Activated CD8-positive, alpha-beta memory T cell treated with anti-CD3 and anti-CD28 coated beads for 4 hours (primary cell): ENCODE measurements at regions not wholly inside any gene's neighbourhood (a gene's known extent, or its start where the extent isn't known, plus 50 kb on each side); places are given as distances from the start of the nearest gene placed in this dataset.
"Not testable (repeated sequence)": the region's sequence is repeated elsewhere in the genome, so short reads cannot be mapped to it uniquely, and the experiment has no call there.

ENCODE experiments used
- DNase-seq, 2 donors: peaks; one replicate each; pipeline ENCODE4 v3.0.0-alpha.2; 2020; ENCODE audit warnings: low read depth in 2 of 2

DNA sequence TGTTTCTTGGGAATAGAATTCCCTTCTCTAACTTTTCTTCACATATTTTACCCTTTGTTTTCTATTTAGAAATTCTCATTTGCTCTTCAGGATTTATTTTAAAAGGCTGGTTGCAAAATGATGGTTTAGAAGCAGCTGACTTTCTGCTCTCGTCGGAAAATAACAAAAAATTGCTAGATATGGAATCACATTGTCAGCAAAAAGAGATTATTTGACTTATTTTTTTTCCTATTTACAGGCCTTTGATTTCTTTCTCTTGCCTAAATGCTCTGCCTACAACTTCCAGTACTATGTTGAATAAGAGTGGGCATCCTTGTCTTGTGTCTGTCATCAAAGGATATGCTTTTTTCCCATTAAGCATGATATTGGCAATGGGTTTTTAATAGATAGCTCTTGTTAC is 1619.1 kb upstream of the ACO1 start:
- DNase-seq = no peak

DNA sequence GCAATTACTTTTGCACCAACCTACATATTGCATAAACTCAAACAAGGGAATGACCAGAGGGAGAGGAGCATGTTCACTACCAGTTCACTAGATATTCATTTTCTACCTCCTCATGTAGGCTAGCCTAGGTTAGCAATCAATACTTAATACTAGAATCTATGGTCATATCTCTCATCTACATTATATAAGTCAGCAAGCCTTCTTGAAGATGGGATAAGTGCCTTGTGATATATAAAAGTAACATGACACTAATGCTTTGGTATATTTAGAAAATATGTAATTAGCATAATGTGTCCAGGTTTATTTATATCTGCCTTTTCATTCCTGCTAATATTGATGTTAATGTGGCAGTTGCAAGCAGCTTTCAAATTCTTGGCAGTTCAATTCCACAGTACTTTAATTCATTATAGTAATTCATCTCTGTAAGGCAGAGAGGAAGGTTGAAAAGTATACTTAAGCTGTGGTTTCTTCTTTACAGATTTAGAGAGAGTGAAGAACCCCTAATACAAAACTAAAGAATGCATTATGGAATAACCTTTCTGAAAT is 1613.2 kb upstream of the ACO1 start:
- no peak for DNase-seq

DNA sequence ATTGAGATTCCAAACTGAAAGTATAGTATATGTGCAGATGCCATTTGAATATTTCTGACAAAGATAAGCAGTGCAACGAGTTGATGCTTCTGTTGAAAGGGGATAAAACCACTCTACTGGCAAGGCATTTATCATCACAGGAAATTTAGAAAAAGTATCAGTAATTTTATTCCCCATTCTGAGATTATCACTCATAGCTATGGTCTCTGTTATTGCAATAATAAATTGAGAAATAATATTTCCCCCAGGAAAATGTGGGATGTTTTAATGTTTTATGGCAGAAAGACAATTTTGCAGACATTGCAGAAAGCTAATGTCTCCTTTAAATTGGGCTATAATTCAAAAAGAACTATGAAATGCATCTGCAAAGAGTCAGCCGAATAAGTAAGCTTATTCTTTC is 1612.7 kb upstream of the ACO1 start:
- no peak for DNase-seq

DNA sequence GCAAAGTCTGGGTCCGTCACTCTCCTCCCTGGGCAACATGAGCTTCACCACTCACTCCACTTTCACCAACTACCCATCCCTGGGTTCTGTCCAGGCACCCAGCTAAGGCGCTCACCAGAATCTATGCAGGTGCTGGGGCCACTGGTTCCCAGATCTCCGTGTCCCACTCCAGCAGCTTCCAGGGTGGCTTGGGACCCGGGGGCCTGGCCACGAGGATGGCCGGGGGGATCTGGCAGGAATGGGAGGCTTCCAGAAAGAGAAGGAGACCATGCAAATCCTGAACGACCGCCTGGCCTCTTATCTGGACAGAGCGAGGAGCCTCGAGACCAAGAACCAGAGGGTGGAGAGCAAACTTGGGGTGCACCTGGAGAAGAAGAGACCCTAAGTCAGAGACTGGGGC is 1611.0 kb upstream of the ACO1 start:
- DNase-seq = no peak

DNA sequence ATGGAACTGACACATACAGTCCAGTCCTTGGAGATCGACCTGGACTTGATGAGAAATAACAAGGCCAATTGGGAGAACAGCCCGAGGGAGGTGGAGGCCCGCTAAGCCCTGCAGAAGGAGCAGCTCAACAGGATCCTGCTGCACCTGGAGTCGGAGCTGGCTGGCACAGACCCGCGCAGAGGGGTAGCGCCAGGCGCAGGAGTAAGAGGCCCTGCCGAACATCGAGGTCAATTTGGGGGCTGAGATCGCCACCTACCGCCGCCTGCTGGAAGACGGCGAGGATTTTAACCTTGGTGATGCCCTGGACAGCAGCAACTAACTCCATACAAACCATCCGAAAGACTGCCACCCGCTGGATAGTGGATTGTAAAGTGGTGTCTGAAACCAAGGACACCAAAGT is 1610.1 kb upstream of the ACO1 start:
- no peak for DNase-seq

DNA sequence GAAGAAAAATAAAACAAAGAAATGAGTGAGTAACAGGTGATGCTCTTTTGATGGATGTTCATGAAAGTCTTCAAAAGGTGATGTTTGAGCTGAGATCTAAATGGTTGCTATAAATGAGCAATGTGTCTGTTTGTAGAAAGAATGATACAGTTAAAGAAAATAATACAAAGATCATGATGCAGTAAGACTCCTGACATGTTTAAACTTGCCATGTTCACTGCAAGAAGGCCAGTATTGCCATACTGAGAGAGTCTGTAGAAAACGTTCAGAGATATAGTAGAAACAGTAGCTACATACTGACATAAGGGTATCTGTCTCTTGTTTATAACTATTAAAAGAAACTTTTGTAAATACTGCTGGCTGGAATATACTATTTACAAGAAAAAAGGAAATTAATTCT is 1609.2 kb upstream of the ACO1 start:
- no peak for DNase-seq

DNA sequence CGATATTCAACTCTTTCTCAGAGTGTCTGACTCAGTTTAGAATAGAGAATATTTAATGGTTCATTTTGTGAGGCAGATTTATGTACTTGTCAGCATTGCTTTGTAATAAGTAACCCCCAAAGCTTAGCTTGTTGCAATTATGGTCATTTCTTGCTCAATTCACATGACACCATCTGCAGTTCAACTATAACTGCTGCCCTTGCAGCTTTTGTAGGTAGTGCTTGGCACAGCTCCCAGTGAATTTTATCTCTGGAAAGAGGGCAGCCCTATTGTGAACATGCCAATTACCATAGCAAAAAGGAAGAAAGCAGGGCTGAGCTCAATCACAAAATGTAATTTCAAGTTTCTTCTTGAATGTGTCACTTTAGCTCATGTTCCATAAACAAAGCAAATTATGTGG is 1587.7 kb upstream of the ACO1 start:
- no peak for DNase-seq

DNA sequence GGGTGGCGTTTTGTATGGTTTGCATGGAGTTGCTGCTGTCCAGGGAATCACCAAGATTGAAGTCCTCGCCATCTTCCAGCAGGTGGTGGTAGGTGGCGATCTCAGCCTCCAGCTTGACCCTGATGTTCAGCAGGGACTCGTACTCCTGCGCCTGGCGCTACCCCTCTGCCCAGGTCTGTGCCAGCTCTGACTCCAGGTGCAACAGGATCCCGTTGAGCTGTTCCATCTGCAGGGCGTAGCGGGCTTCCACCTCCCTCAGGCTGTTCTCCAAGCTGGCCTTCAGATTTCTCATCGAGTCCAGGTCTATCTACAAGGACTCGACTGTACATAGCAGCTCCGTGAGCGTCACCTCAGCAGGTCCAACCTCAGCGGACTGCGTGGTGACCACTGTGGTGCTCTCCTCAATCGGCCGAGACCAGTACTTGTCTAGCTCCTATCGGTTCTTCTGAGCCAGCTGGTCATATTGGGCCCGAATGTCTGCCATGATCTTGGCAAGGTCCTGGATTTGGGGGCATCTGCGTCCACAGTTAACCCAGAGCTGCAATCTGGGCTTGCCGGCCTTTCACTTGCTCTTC is 1584.8 kb upstream of the ACO1 start:
- DNase-seq = no peak

DNA sequence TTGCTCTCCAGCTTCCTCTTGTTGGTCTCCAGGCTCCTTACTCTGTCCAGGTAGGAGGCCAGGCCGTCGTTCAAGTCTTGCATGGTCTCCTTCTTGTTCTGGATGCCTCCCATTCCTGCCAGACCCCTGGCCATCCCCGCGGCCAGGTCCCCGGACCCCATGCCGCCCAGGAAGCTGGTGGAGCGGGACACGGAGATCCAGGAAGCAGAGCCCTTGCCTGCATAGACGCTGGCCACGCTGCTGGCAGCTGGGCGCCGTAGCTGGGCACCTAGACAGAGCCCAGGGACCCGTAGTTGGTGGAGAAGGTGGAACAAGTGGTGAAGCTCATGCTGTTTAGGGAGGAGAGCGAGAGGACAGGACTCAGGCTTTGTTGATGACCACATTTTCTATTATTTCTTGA is 1584.0 kb upstream of the ACO1 start:
- DNase-seq = no peak

DNA sequence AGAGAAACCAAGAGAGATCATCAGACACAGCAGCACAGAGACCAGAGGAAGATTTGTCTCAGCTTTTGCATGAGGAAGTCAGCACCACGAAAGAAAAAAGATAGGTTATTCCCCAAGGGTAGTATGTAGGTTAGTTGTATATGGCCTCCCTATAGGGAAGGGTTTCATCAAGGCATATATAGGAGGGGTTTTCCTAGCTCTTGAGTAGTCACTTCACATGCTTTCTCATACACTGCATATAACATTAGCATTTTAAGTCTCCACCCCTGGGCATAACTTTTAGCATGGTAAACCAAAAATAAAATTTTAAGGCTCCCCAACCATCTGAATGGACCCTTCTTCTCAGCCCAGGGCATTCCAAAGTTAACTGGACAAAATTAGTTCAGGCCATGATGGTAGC is 1571.6 kb upstream of the ACO1 start:
- no peak for DNase-seq

DNA sequence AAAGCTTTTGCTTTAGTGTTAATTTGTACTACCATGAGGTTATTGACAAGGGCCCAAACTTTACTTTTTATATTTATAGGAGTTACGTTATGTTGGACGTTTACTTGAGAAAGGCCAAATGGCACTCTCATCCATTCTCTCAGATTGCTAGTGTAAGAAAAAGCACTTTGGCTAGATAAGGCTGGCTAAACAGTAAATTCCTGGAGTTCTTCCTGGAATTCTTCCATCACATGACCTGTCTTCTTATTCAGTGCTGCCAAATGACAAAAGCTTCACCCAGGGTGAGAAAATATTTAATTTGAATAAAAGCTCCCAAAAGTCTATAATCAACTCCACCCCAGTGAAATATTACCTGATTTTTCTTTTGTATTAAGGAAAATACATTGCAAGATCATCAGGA is 1568.9 kb upstream of the ACO1 start:
- no peak for DNase-seq

DNA sequence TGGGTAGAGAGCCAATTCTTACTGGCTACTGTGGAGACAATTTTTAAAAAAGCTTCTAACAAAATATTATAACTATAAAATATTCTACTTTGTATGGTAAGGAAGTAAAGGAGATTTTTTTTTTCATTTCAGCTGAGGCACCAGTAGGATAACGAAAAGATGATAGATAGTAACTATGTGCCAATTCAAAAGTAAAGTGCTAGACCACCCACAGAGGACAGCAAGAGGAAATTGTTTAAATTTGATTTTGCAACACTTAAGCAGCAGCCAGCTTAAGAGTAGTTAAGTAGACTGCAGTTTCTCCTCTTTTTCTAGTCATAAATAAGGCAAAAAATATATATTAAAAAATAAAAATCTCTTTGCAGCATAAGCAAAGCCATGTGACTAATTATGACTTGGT is 1539.3 kb upstream of the ACO1 start:
- DNase-seq = no peak

DNA sequence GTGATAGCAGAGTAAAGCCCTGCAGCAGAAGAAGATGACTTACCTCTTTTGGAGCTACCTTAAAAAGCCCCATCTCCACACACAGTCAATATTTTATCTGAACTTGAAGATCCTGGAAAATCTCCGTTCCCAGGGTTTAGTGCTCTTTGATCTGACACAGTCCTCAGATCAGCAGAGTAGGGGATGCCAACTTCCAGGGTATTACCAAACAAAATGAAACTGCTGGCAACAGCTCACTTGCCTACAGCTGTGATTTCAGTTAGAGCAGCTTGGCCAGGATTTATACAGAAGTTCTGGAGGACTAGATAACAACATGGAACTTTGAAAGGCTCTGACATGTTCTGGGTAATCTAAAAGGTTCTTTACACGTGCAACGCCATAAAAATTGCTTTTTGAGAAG is 1537.8 kb upstream of the ACO1 start:
- no peak for DNase-seq

DNA sequence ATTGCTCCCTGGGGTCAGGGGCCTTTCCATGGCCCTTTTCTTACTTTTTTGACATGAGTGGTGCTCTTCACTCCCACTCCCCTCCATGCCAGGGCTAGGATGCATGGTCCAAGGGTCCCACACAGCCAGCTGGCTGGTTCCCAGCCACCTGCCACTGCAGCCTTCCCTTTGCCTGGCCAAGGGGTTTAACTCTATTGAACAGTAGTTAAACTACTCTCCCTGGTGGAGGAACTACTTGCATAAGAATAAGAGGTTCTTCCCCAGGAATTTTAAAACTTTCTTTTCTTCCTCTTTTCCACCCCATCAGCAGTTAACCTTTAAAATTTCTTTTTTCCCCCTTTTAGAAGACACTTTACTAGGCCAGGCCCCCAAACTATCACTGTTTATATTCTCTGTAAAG is 1532.8 kb upstream of the ACO1 start:
- DNase-seq = no peak

DNA sequence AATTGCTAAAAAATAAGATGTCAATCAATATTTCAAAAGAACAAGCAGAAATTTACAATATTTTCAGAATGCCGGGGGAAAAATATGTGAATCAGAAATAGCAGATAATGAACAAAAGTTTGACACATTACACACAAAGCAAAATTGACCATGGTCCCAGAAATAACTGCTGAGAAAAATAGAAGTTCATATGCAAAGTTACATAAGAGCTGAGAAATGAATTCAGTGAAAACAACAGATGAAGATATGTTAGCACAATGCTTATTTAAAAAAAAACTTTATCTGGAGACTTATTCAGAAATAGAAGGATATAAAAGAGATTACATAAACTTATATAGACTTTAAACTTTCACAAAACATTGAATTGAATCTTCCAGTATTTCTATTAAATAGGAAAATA is 1483.7 kb upstream of the ACO1 start:
- DNase-seq = no peak

DNA sequence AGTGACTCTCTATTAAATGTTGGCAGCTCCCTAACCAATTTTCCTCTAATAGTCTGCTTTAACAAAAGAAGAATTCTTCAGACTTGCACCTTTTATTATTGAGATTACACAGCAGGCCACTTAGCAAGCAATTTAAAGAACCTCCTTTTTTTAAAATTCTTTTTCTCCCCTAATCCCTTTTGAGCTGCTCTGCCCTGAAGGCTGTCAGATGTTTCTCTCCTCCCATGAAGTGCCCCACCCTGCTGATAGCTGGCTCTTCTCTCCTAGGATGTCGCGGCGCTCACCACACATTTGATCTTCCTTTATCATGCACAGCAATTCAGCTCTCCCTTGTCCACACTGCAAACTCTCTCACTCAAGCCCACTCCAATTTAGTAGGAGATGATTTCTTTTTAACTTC is 1471.1 kb upstream of the ACO1 start:
- no peak for DNase-seq

DNA sequence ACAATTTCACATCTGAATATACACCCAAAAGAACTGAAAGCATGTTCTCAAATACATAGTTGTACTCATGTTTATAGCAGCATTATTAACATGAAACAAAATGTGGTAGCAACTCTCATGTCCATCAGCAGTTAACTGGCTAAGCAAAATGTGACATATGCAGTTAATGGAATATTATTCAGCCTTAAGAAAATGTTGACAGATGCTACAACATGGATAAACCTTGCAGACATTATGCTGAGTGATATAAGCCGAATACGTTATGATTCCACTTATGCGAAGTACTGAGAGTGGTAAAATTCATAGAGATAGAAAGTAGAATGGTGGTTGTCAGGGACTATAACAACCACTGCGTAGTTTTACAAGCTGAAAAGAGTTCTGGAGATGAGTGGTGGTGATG is 1469.0 kb upstream of the ACO1 start:
- DNase-seq = no peak

DNA sequence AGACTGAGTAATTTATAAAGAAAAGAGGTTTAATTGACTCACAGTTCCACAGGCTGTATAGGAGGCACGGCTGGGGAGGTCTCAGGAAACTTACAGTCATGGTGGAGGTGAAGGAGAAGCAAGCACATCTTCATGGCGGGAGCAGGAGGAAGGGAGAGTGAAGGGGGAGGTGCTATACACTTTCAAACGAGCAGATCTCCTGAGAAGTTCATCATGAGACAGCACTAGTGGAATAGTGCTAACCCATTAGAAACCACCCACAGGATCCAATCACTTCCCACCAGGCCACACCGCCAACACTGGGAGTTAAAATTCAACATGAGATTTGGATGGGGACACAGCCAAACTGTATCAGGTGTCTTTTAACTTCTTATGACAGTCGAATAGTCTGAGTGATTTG is 1459.3 kb upstream of the ACO1 start:
- no peak for DNase-seq

DNA sequence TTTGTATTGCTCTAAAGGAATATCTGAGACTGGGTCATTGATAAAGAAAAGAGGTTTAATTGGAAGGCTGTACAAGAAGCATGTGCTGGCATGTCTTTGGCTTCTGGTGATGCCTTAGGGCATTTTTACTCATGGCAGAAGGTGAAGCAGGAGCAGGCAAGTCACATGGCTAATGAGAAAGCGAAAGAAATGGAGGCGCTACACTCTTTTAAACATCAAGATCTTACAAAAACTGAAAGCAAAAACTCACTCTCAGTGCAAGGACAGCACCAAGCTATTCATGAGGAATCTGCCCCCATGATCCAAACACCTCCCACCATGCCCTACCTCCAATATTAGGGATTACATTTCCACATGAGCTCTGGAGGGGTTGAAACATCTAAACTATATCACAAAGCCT is 1458.8 kb upstream of the ACO1 start:
- no peak for DNase-seq

DNA sequence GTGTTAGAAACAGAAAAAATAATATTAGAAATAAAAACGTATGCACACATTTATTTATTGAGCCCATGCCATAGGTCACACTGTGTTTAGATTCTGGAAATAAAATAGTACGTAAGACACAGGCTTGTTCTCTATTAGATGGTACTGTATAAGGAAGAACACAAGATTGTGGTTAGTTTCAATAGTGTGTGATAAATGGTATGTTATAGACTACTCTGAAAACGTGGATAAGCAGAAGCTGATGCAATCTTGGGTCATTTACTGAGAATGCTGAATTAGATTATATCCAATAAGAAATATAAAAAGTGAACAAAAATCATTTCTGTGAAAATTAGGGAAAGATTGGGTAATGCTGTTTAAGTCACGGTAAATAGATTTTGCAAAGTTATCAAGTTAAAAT is 1456.4 kb upstream of the ACO1 start:
- DNase-seq = no peak

DNA sequence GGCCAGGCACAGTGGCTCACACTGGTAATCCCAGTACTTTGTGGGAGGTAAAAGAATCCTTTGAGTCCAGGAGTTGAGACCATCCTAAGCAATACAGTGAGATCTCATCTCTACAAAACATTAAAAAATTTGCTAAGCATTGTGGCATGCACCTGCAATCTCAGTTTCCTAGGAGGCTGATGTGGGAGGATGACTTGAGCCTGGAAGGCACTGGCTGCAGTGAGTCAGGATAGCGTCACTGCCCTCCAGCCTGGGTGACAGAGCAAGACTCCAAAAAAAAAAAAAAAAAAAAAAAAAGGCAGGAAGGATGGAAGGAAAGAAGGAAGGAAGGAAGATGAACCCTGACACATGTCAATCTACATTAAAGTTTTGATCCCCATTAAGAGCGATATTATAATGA is 1452.2 kb upstream of the ACO1 start:
- no peak for DNase-seq

DNA sequence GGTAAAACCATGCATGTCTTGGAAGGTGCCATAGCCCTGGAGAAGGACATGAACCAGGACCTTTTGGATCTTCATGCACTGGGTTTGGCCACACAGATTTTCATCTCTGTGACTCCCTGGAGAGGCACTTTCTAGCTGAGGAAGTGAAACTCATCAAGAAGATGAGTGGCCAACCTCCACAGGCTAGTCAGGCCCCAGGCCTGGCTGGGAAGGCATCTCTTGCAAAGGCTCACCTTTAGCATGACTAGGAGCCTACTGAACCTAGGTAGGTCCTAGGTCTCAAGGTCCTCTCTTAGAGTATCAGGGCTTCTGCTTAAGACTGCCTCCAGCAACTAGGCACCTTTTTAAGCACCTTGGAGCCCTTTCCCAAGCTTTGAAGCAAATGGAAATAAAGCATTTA is 1448.7 kb upstream of the ACO1 start:
- no peak for DNase-seq

DNA sequence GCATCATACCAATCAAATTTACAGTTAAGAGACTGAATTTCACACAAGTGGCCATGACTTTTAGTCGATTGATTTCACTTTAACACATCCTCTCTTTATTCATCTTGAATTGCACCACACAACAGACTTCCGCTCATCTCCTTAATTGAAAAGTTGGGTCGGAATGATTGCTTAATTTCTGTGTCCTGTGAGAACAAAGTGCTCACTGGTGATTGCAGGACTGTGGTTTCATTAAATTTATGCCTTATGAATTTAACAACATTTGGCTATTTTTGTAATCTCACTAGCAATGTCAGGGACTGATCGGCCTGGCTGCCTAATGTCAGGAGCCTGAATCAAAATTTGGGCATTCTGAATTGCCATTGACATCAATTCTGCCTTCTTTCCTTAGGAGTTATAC is 1447.3 kb upstream of the ACO1 start:
- no peak for DNase-seq

DNA sequence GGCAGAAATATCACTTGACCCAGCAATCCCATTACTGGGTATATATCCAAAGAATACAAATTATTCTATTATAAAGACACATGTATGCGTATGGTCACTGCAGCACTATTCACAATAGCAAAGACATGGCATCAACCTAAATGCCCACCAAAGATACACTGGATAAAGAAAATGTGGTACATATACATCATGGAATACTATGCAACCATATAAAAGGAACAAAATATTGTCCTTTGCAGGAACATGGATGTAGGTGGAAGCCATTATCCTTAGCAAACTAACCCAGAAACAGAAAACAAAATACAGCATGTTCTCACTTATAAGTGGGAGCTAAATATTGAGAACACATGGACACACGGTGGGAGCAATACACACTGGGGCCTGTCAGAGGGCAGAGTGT is 1441.6 kb upstream of the ACO1 start:
- not testable (repeated sequence) for DNase-seq
